ENCODE measurements at regions not wholly inside any gene's neighbourhood (a gene's known extent, or its start where the extent isn't known, plus 50 kb on each side); places are given as distances from the start of the nearest gene placed in this dataset.

- H2BK12ac ChIP-seq (ENCODE audit: insufficient read length, low read depth, low read length) = no peak overlapping the region
- no peaks in the 10 kb centered on the region for H3K23me2 ChIP-seq (ENCODE audit: insufficient read length, low read depth, low read length, poor library complexity, severe bottlenecking)
- no peak overlapping the region for H3K27ac ChIP-seq (ENCODE audit: insufficient read length, low read depth, low read length)
- no peak for DNase-seq
- H4K5ac ChIP-seq (ENCODE audit: insufficient read length, low read depth, low read length) = no peak overlapping the region
- H3K14ac ChIP-seq (ENCODE audit: insufficient read depth, low read length) = no peak overlapping the region
- WGBS (ENCODE audit: extremely low coverage, insufficient read length, low lambda C conversion rate) = no CpG with 5 or more reads among the region's 1 CpG
- no peak overlapping the region for H3K4me2 ChIP-seq (ENCODE audit: insufficient read depth, insufficient read length, low read length)
- H2BK120ac ChIP-seq (ENCODE audit: low read depth, low read length, poor library complexity, severe bottlenecking) = no peak overlapping the region
- no peaks in the 10 kb centered on the region for H3K9me3 ChIP-seq (ENCODE audit: control insufficient read depth, low read depth, low read length)
- H4K20me1 ChIP-seq (ENCODE audit: control insufficient read depth, insufficient read depth, insufficient read length) = no peaks in the 10 kb centered on the region
- no peaks in the 10 kb centered on the region for H3K27me3 Mint-ChIP-seq (ENCODE audit: low read depth)
- H3K36me3 Mint-ChIP-seq (ENCODE audit: insufficient read depth in 1 of 3, low read depth in 3 of 3) = no peaks in the 10 kb centered on the region
- no peak overlapping the region for H2BK15ac ChIP-seq (ENCODE audit: low read depth, low read length)
- TF ChIP-seq CTCF (conservative IDR thresholded peaks at IDR 0.05) = no peak
- no peak overlapping the region for H4K8ac ChIP-seq (replicated peaks; ENCODE audit: insufficient read length, low read depth, low read length)
- no peak overlapping the region for H4K91ac ChIP-seq (ENCODE audit: insufficient read length, low read depth, low read length)
- H2BK20ac ChIP-seq (ENCODE audit: low read depth, low read length, poor library complexity, severe bottlenecking) = no peak overlapping the region
- H3K4ac ChIP-seq (ENCODE audit: low read depth, low read length) = no peak overlapping the region
- no peaks in the 10 kb centered on the region for H3K27me3 ChIP-seq (ENCODE audit: insufficient read depth, low read length)
- no peak overlapping the region for H3K56ac ChIP-seq (ENCODE audit: insufficient read length, low read depth, low read length)
- no peaks in the 10 kb centered on the region; a peak in 1 of 5 replicates for H3K9me3 Mint-ChIP-seq
- no peak overlapping the region for H3K27ac Mint-ChIP-seq
- H3T11ph ChIP-seq (ENCODE audit: low read length) = no peak overlapping the region
- no peak overlapping the region for H3K23ac ChIP-seq (ENCODE audit: insufficient read length, low read depth, low read length)
- H3K4me1 Mint-ChIP-seq = peaks cover 3 to 4% of the 10 kb centered on the region in 2 experiments; a peak in 2 of 4 replicates
- H3K79me1 ChIP-seq (ENCODE audit: insufficient read depth, low read depth, low read length, poor library complexity, severe bottlenecking) = no peaks in the 10 kb centered on the region
- no peak overlapping the region for H3K4me3 Mint-ChIP-seq
- H2BK5ac ChIP-seq (ENCODE audit: insufficient read length, low read length) = no peak overlapping the region
- no peak overlapping the region for H3K18ac ChIP-seq (ENCODE audit: insufficient read length, low read depth, low read length)
- no peaks in the 10 kb centered on the region for H3K79me2 ChIP-seq (ENCODE audit: insufficient read depth, low read length)
- no peak overlapping the region for H2AFZ ChIP-seq (ENCODE audit: low read length)
- H3K4me1 ChIP-seq (ENCODE audit: insufficient read depth, low read length) = no peaks in the 10 kb centered on the region
- no peak overlapping the region for H2AK5ac ChIP-seq (ENCODE audit: insufficient read length, low read length)
- no peak overlapping the region for H3K9ac ChIP-seq (ENCODE audit: extremely low read depth, insufficient read length, low read length)
Measured at GRCh38 chr2:147460155-147460554, 384.7 kb upstream of the ACVR2A start.
